Uterus (tissue), 3 donors: ENCODE measurements at regions not wholly inside any gene's neighbourhood (a gene's known extent, or its start where the extent isn't known, plus 50 kb on each side); places are given as distances from the start of the nearest gene placed in this dataset.
A peak's percentile ranks its signal among the peaks of the same experiment; 100 is the strongest.

ENCODE experiments used
- DNase-seq, 2 donors: peaks; one replicate each; pipeline ENCODE4 v3.0.0-alpha.2; 2019 to 2020
- H3K27ac ChIP-seq, 2 donors: fragments of 200-600 bp; sonication (generic); 1 replicate in 1 of 2; 2 replicates in 1 of 2; pipeline ENCODE4 v1.5.1; 2016 to 2018
- H3K27me3 ChIP-seq, 2 donors: fragments of 200-600 bp; sonication (generic); one replicate each; pipeline ENCODE4 v1.5.1; 2018 to 2019; ENCODE audit warnings: control low read depth in 1 of 2
- H3K36me3 ChIP-seq, 2 donors: fragments of 200-600 bp; sonication (generic); one replicate each; pipeline ENCODE4 v1.5.1; 2019; ENCODE audit warnings: control low read depth in 1 of 2
- H3K4me1 ChIP-seq, 2 donors: fragments of 200-600 bp; sonication (generic); one replicate each; pipeline ENCODE4 v1.5.1; 2018 to 2019; ENCODE audit warnings: control low read depth in 1 of 2
- H3K4me3 ChIP-seq, 2 donors: fragments of 200-600 bp; sonication (generic); 1 replicate in 1 of 2; 2 replicates in 1 of 2; pipeline ENCODE4 v1.5.1; 2018 to 2019; ENCODE audit warnings: mild to moderate bottlenecking in 1 of 2
- H3K9me3 ChIP-seq, 2 donors: fragments of 200-600 bp; sonication (generic); one replicate each; pipeline ENCODE4 v1.5.1; 2019; ENCODE audit warnings: control low read depth in 1 of 2
- CTCF ChIP-seq, 4 experiments: fragments of 200-600 bp in 2 of 4; fragments of 450-650 bp in 2 of 4; sonication (generic) in 2 of 4; IDR thresholded peaks; one replicate each; pipeline ENCODE4 v1.5.1; 2016 to 2019; ENCODE audit warnings: antibody characterized with exemption in 4 of 4, mild to moderate bottlenecking in 2 of 4, moderate library complexity in 1 of 4
- POLR2A ChIP-seq, 2 donors: fragments of 450-650 bp; IDR thresholded peaks; one replicate each; pipeline ENCODE4 v1.6.1; 2016; ENCODE audit warnings: antibody characterized with exemption in 2 of 2, mild to moderate bottlenecking in 1 of 2, moderate library complexity in 1 of 2
- intact Hi-C: fragments of 100-400 bp; cut with DNase I; formaldehyde crosslinking; loops from one replicate; pipeline ENCODE4 v1.15.1; 2023; ENCODE audit warnings: low total_unique reads
- donor health status: DM: yes; HTN: yes; CAD: no.

- H3K27ac ChIP-seq: no peak overlapping the region
- H3K4me1 ChIP-seq: no peaks in the 10 kb centered on the region
- no peak for DNase-seq
- no peak overlapping the region for H3K4me3 ChIP-seq
- no peaks in the 10 kb centered on the region for H3K9me3 ChIP-seq
- TF ChIP-seq POLR2A (IDR thresholded peaks at IDR 0.05) (no peak), CTCF (IDR thresholded peaks at IDR 0.05) (no peak)
- no peaks in the 10 kb centered on the region for H3K36me3 ChIP-seq
- H3K27me3 ChIP-seq: no peaks in the 10 kb centered on the region
- intact Hi-C loops: no loop called here
These were observed 69.0 kb upstream of the CITED2 start for GRCh38 chr6:139443231-139444112.

- Histone ChIP-seq H3K27ac (no peak overlapping the region), H3K36me3 (no peaks in the 10 kb centered on the region), H3K4me3 (no peak overlapping the region), H3K9me3 (no peaks in the 10 kb centered on the region), H3K4me1 (no peaks in the 10 kb centered on the region), H3K27me3 (no peaks in the 10 kb centered on the region)
- no peak for TF ChIP-seq POLR2A (IDR thresholded peaks at IDR 0.05)
- TF ChIP-seq CTCF (IDR thresholded peaks at IDR 0.05): no peak
- intact Hi-C loops: no loop called here
- DNase-seq: no peak
These were observed 67.8 kb upstream of the CITED2 start for GRCh38 chr6:139442188-139442671.

- no peaks in the 10 kb centered on the region for H3K36me3 ChIP-seq
- no peak for DNase-seq
- no peaks in the 10 kb centered on the region for H3K9me3 ChIP-seq
- H3K27me3 ChIP-seq: no peaks in the 10 kb centered on the region
- H3K4me1 ChIP-seq: no peaks in the 10 kb centered on the region
- no peak for TF ChIP-seq POLR2A (IDR thresholded peaks at IDR 0.05)
- TF ChIP-seq CTCF (IDR thresholded peaks at IDR 0.05): no peak
- intact Hi-C loops: no loop called here
- H3K27ac ChIP-seq: peak overlapping the region; percentile 35 to 45
- no peak overlapping the region for H3K4me3 ChIP-seq
These were observed 64.9 kb upstream of the CITED2 start for GRCh38 chr6:139439349-139439748.

GRCh38 chr6:139438775-139439174, 64.3 kb upstream of the CITED2 start:
- intact Hi-C loops: no loop called here
- H3K9me3 ChIP-seq: no peaks in the 10 kb centered on the region
- no peaks in the 10 kb centered on the region for H3K4me1 ChIP-seq
- no peaks in the 10 kb centered on the region for H3K36me3 ChIP-seq
- TF ChIP-seq CTCF (IDR thresholded peaks at IDR 0.05) (no peak), POLR2A (IDR thresholded peaks at IDR 0.05) (no peak)
- DNase-seq: no peak
- H3K27ac ChIP-seq: peak overlapping the region; percentile 35 to 45
- no peak overlapping the region for H3K4me3 ChIP-seq
- H3K27me3 ChIP-seq: no peaks in the 10 kb centered on the region

- intact Hi-C loops: no loop called here
- no peak overlapping the region for H3K27ac ChIP-seq
- no peaks in the 10 kb centered on the region for H3K36me3 ChIP-seq
- no peak overlapping the region for H3K4me3 ChIP-seq
- H3K27me3 ChIP-seq: no peaks in the 10 kb centered on the region
- H3K9me3 ChIP-seq: no peaks in the 10 kb centered on the region
- H3K4me1 ChIP-seq: no peaks in the 10 kb centered on the region
- TF ChIP-seq CTCF (IDR thresholded peaks at IDR 0.05) (no peak), POLR2A (IDR thresholded peaks at IDR 0.05) (no peak)
- no peak for DNase-seq
These were observed 62.5 kb upstream of the CITED2 start for GRCh38 chr6:139436957-139437348.
